Coronary artery (tissue), 2 donors: ENCODE measurements at regions not wholly inside any gene's neighbourhood (a gene's known extent, or its start where the extent isn't known, plus 50 kb on each side); places are given as distances from the start of the nearest gene placed in this dataset.

Experiments
- DNase-seq: peaks from one replicate; pipeline ENCODE4 v3.0.0-alpha.2; 2017; ENCODE audit warnings: low spot score
- H3K27ac ChIP-seq, 2 donors: fragments of 200-600 bp; sonication (generic); one replicate each; pipeline ENCODE4 v1.5.1; 2016 to 2019
- H3K4me3 ChIP-seq: fragments of 200-600 bp; sonication (generic); 2 replicates; pipeline ENCODE4 v1.5.1; 2016; ENCODE audit warnings: mild to moderate bottlenecking, moderate library complexity
- CTCF ChIP-seq: fragments of 200-600 bp; sonication (generic); IDR thresholded peaks from one replicate; pipeline ENCODE4 v1.5.1; 2019; ENCODE audit warnings: antibody characterized with exemption

GRCh38 chr18:5630900-5631413 is 87.2 kb upstream of the EPB41L3 start:
- Histone ChIP-seq H3K4me3 (peak overlapping the region; percentile 82), H3K27ac (no peak overlapping the region)
- TF ChIP-seq CTCF: no peak
- DNase-seq: no peak

DNA sequence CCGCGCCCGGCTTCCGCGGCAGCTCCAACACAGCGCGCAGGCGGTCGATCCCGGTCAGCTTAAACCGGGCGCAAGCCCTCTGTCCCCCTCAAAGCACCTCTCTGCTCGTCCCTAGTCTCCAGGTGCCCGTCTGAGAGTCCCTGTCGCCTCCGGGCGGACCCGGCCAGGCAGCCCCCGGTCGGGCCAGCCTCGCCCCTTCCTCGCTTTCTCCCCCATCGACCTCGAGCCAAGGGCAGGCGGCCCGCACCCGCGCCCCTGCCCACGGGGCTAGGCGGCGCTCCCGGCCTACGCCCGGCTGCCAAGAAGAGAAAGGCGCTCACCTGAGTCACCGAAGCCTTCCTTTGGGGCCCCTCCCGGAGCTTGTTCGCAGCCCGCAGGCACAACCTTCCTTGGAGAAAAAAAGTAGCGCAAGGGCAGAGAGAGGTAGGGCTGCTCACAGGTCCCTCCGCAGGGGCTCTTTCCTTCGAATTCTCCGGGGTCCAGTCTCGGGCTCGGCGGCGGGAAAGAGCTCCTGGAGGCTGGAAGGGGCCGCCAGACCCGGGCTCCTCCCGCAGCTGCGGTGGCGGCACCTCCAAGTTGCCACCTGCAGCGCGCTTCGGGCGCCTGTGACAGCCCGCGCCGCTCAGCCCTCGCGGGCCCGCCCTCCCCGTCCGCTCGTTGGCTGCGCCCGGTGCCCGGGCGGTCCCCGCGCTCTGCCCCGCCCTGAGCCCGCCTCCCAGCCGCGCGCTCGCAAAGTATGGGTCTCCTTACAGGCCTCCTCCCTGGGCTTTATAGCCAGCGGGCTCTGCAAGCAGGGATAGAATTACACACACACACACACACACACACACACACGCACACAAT is 86.5 kb upstream of the EPB41L3 start:
- no peak for DNase-seq
- H3K27ac ChIP-seq: peak overlapping the region in 1 of 2 donors; percentile 80
- peak overlapping the region; percentile 82 for H3K4me3 ChIP-seq
- TF ChIP-seq CTCF: no peak

GRCh38 chr18:5628512-5629255 is 84.9 kb upstream of the EPB41L3 start:
- H3K27ac ChIP-seq: peak overlapping the region in 1 of 2 donors; percentile 80
- TF ChIP-seq CTCF: no peak

DNA sequence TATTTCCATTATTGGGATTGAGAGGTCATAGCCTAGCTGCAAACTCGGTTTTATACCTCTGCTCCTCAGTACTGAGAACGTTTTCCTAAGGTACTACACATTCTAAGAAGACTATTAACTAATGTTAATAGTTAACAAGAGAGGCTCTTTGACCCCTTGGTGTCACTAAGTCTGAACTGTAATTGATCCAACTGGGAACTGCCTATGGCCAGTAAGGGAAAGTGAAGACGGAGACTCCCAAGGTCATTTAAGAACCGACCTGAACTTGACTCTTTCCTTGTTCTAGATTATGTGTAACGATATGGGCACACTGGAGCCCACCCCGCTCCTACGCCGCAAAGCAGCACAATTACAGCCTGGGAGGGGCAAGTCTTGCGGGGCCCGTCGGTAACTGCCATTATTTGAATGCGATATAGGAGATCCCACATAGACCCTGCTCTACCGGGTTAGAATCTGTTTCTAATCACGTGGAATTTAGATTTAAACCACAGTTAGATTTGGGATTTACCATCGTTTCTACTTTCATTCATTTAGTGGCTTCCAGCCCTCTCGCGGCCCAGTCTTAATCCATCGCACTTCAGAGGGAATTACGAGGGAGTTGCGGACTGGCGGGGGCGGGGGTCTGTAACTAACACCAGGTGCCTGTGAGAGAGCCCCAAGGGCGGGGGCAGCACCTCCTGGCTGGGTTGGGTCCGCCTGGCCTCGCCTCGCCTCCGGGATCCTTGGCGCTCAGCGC is 84.1 kb upstream of the EPB41L3 start:
- no peak for DNase-seq
- Histone ChIP-seq H3K4me3 (peak overlapping the region; percentile 82), H3K27ac (peak overlapping the region in 1 of 2 donors; percentile 80)
- no peak for TF ChIP-seq CTCF

More at GRCh38 chr18:5628512-5629255, 84.9 kb upstream of the EPB41L3 start:
- no peak for DNase-seq
- peak overlapping the region; percentile 82 for H3K4me3 ChIP-seq

- DNase-seq: no peak
- TF ChIP-seq CTCF: no peak
- no peak overlapping the region for H3K27ac ChIP-seq
- no peak overlapping the region for H3K4me3 ChIP-seq
Observed at GRCh38 chr18:5626130-5626880, 82.5 kb upstream of the EPB41L3 start.

DNA sequence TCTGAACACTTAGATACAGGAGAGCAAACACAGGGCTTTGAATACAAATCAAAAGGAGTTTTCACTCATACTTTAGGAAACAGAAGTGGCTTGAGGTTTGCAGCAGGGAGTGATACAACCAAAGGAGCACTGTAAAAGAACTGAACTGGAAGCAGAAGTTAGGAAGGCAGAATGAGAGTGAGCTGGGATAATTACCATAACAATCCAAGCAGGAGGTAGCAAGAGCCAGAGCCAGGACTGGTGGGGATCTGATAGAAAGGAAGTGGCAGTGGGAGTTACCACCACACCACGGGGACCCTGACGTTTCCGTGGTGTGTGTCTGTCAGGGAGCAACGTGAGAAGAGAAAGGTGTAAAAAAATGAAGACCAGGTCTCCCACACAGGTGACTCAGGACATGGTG is 81.3 kb upstream of the EPB41L3 start:
- no peak for TF ChIP-seq CTCF
- Histone ChIP-seq H3K4me3 (no peak overlapping the region), H3K27ac (no peak overlapping the region)
- no peak for DNase-seq
